HL-60 (cell line): ENCODE measurements at regions not wholly inside any gene's neighbourhood (a gene's known extent, or its start where the extent isn't known, plus 50 kb on each side); places are given as distances from the start of the nearest gene placed in this dataset.

ENCODE experiments used
- GABPA ChIP-seq: IDR thresholded peaks from 2 replicates; pipeline ENCODE4 v1.6.1; 2012; ENCODE audit warnings: low read depth
- SPI1 ChIP-seq: IDR thresholded peaks from 2 replicates; pipeline ENCODE4 v1.6.1; 2012; ENCODE audit warnings: low read depth, mild to moderate bottlenecking, borderline replicate concordance
- TF ChIP-seq, protein P1 (sequence below): IDR thresholded peaks from one replicate; pipeline ENCODE4 v1.5.1; 2011; ENCODE audit warnings: low read length, control low read depth, inconsistent platforms; ENCODE audit not compliant: insufficient read depth
- TF ChIP-seq, protein P2 (sequence below): IDR thresholded peaks from 2 replicates; pipeline ENCODE4 v1.6.1; 2012; ENCODE audit warnings: low read depth; ENCODE audit not compliant: insufficient replicate concordance

DNA sequence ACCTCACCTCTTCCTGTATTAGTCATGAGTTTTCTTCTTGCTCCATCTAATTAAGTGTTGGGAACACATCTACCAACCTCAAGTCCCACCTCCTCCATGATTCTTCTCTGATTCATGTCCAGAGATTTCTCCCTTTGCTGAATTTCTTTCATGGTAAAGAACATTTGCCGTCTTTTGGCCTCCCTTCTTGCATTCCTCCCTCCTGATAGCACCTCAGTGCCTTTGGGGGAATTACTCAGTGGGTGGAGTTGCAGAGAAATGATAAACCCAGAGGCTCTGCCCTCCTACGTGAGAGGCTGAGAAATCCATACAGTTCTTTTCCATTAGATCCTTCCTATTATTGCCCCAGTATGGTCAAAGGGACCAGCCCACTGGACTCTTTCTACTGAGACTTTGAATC is 651.9 kb downstream of the SLC4A3 start:
- TF ChIP-seq GABPA (no peak), SPI1 (no peak)
- TF ChIP-seq, protein P1, sequence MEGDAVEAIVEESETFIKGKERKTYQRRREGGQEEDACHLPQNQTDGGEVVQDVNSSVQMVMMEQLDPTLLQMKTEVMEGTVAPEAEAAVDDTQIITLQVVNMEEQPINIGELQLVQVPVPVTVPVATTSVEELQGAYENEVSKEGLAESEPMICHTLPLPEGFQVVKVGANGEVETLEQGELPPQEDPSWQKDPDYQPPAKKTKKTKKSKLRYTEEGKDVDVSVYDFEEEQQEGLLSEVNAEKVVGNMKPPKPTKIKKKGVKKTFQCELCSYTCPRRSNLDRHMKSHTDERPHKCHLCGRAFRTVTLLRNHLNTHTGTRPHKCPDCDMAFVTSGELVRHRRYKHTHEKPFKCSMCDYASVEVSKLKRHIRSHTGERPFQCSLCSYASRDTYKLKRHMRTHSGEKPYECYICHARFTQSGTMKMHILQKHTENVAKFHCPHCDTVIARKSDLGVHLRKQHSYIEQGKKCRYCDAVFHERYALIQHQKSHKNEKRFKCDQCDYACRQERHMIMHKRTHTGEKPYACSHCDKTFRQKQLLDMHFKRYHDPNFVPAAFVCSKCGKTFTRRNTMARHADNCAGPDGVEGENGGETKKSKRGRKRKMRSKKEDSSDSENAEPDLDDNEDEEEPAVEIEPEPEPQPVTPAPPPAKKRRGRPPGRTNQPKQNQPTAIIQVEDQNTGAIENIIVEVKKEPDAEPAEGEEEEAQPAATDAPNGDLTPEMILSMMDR, result no peak
- TF ChIP-seq, protein P2, sequence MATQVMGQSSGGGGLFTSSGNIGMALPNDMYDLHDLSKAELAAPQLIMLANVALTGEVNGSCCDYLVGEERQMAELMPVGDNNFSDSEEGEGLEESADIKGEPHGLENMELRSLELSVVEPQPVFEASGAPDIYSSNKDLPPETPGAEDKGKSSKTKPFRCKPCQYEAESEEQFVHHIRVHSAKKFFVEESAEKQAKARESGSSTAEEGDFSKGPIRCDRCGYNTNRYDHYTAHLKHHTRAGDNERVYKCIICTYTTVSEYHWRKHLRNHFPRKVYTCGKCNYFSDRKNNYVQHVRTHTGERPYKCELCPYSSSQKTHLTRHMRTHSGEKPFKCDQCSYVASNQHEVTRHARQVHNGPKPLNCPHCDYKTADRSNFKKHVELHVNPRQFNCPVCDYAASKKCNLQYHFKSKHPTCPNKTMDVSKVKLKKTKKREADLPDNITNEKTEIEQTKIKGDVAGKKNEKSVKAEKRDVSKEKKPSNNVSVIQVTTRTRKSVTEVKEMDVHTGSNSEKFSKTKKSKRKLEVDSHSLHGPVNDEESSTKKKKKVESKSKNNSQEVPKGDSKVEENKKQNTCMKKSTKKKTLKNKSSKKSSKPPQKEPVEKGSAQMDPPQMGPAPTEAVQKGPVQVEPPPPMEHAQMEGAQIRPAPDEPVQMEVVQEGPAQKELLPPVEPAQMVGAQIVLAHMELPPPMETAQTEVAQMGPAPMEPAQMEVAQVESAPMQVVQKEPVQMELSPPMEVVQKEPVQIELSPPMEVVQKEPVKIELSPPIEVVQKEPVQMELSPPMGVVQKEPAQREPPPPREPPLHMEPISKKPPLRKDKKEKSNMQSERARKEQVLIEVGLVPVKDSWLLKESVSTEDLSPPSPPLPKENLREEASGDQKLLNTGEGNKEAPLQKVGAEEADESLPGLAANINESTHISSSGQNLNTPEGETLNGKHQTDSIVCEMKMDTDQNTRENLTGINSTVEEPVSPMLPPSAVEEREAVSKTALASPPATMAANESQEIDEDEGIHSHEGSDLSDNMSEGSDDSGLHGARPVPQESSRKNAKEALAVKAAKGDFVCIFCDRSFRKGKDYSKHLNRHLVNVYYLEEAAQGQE, result no peak
